ENCODE measurements at regions not wholly inside any gene's neighbourhood (a gene's known extent, or its start where the extent isn't known, plus 50 kb on each side); places are given as distances from the start of the nearest gene placed in this dataset.

GRCh38 chr12:88870000-88870737 is 289.9 kb upstream of the KITLG start:
- H3K4me3 ChIP-seq (ENCODE audit: low read depth, poor library complexity, severe bottlenecking), result no peak overlapping the region
- DNase-seq (ENCODE audit: low spot score in 2 of 2), result no peak
- intact Hi-C loops (cut with DNase I; ENCODE audit: low total_unique reads), result no loop called here
- WGBS, 2 donors, result 27 to 32% methylated on average over 3 of the region's 3 CpGs
- no peak for TF ChIP-seq CTCF (IDR thresholded peaks at IDR 0.05)
- no peak for TF ChIP-seq POLR2A (IDR thresholded peaks at IDR 0.05)

- intact Hi-C loops (cut with DNase I; ENCODE audit: low total_unique reads), result no loop called here
- TF ChIP-seq POLR2A (IDR thresholded peaks at IDR 0.05) (no peak), CTCF (IDR thresholded peaks at IDR 0.05) (no peak)
- DNase-seq (ENCODE audit: low spot score in 2 of 2), result no peak
These were observed 287.8 kb upstream of the KITLG start for GRCh38 chr12:88868050-88868449.

GRCh38 chr12:88867510-88867909 is 287.2 kb upstream of the KITLG start:
- intact Hi-C loops (cut with DNase I; ENCODE audit: low total_unique reads), result no loop called here
- DNase-seq (ENCODE audit: low spot score in 2 of 2), result no peak
- H3K4me3 ChIP-seq (ENCODE audit: low read depth, poor library complexity, severe bottlenecking), result no peak overlapping the region
- no peak for TF ChIP-seq CTCF (IDR thresholded peaks at IDR 0.05)
- no peak for TF ChIP-seq POLR2A (IDR thresholded peaks at IDR 0.05)
- WGBS, 2 donors, result 40 to 51% methylated on average over 2 of the region's 2 CpGs

More at GRCh38 chr12:88868050-88868449, 287.8 kb upstream of the KITLG start:
- no peak overlapping the region for H3K4me3 ChIP-seq (ENCODE audit: low read depth, poor library complexity, severe bottlenecking)

- no peak for DNase-seq (ENCODE audit: low spot score in 2 of 2)
These were observed 286.6 kb upstream of the KITLG start for GRCh38 chr12:88866881-88867280.

GRCh38 chr12:88865537-88865936 is 285.3 kb upstream of the KITLG start:
- no peak for DNase-seq (ENCODE audit: low spot score in 2 of 2)
- intact Hi-C loops (cut with DNase I; ENCODE audit: low total_unique reads), result no loop called here
- no peak overlapping the region for H3K4me3 ChIP-seq (ENCODE audit: low read depth, poor library complexity, severe bottlenecking)
- 58 to 64% methylated on average over 1 of the region's 1 CpG for WGBS, 2 donors
- TF ChIP-seq CTCF (IDR thresholded peaks at IDR 0.05), result no peak
- TF ChIP-seq POLR2A (IDR thresholded peaks at IDR 0.05), result no peak

More at GRCh38 chr12:88866881-88867280, 286.6 kb upstream of the KITLG start:
- TF ChIP-seq CTCF (IDR thresholded peaks at IDR 0.05) (no peak), POLR2A (IDR thresholded peaks at IDR 0.05) (no peak)
- no peak overlapping the region for H3K4me3 ChIP-seq (ENCODE audit: low read depth, poor library complexity, severe bottlenecking)
- WGBS, 2 donors, result 71 to 78% methylated on average over 4 of the region's 4 CpGs
- intact Hi-C loops (cut with DNase I; ENCODE audit: low total_unique reads), result no loop called here

GRCh38 chr12:88860851-88861250 is 280.6 kb upstream of the KITLG start:
- H3K4me3 ChIP-seq (ENCODE audit: low read depth, poor library complexity, severe bottlenecking), result no peak overlapping the region
- intact Hi-C loops (cut with DNase I; ENCODE audit: low total_unique reads), result no loop called here
- TF ChIP-seq CTCF (IDR thresholded peaks at IDR 0.05) (no peak), POLR2A (IDR thresholded peaks at IDR 0.05) (no peak)
- no peak for DNase-seq (ENCODE audit: low spot score in 2 of 2)
- 80 to 82% methylated on average over 4 of the region's 4 CpGs for WGBS, 2 donors

Data from lower leg skin (tissue), 4 donors.